ENCODE measurements at regions not wholly inside any gene's neighbourhood (a gene's known extent, or its start where the extent isn't known, plus 50 kb on each side); places are given as distances from the start of the nearest gene placed in this dataset.
"Not testable (repeated sequence)": the region's sequence is repeated elsewhere in the genome, so short reads cannot be mapped to it uniquely, and the experiment has no call there.

GRCh38 chr6:168168936-168169335 is 89.9 kb upstream of the FRMD1 start:
- TF ChIP-seq EP300 (IDR thresholded peaks at IDR 0.05; ENCODE audit: low read depth); CTCF (IDR thresholded peaks at IDR 0.05); POLR2AphosphoS5 (IDR thresholded peaks at IDR 0.05): not testable (repeated sequence)
